ENCODE measurements at regions not wholly inside any gene's neighbourhood (a gene's known extent, or its start where the extent isn't known, plus 50 kb on each side); places are given as distances from the start of the nearest gene placed in this dataset.

- TF ChIP-seq, protein P1, sequence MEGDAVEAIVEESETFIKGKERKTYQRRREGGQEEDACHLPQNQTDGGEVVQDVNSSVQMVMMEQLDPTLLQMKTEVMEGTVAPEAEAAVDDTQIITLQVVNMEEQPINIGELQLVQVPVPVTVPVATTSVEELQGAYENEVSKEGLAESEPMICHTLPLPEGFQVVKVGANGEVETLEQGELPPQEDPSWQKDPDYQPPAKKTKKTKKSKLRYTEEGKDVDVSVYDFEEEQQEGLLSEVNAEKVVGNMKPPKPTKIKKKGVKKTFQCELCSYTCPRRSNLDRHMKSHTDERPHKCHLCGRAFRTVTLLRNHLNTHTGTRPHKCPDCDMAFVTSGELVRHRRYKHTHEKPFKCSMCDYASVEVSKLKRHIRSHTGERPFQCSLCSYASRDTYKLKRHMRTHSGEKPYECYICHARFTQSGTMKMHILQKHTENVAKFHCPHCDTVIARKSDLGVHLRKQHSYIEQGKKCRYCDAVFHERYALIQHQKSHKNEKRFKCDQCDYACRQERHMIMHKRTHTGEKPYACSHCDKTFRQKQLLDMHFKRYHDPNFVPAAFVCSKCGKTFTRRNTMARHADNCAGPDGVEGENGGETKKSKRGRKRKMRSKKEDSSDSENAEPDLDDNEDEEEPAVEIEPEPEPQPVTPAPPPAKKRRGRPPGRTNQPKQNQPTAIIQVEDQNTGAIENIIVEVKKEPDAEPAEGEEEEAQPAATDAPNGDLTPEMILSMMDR (IDR thresholded peaks at IDR 0.05; ENCODE audit: low read depth, low read length): no peak
- Histone ChIP-seq H3K27ac (ENCODE audit: low read depth, low read length) (no peak overlapping the region), H3K27me3 (ENCODE audit: control insufficient read depth, insufficient read depth, low read length) (peaks cover 7% of the 10 kb centered on the region), H3K9me3 (ENCODE audit: control insufficient read depth, insufficient read depth, low read length) (no peaks in the 10 kb centered on the region), H3K4me3 (ENCODE audit: low read depth, low read length) (no peak overlapping the region)
- DNase-seq (ENCODE audit: low read depth, low spot score): no peak
- POLR2A ChIA-PET: no interaction called here
- CTCF ChIA-PET: no interaction called here
Observed at GRCh38 chr4:169851750-169852149, 94.0 kb upstream of the HPF1 start.

GRCh38 chr4:169849456-169849855 is 91.7 kb upstream of the HPF1 start:
- H3K9me3 ChIP-seq (ENCODE audit: control insufficient read depth, insufficient read depth, low read length): no peaks in the 10 kb centered on the region
- H3K27ac ChIP-seq (ENCODE audit: low read depth, low read length): no peak overlapping the region
- H3K4me3 ChIP-seq (ENCODE audit: low read depth, low read length): no peak overlapping the region
- peaks cover 7% of the 10 kb centered on the region for H3K27me3 ChIP-seq (ENCODE audit: control insufficient read depth, insufficient read depth, low read length)
- ChIA-PET CTCF (interaction anchor here (1.9 kb wide), 1 partner anchor 39 kb away, joined by 6 read pairs; no protein-coding TSS in a partner anchor), POLR2A (no interaction called here)
- no peak for DNase-seq (ENCODE audit: low read depth, low spot score)
- TF ChIP-seq, protein P1 (IDR thresholded peaks at IDR 0.05; ENCODE audit: low read depth, low read length): no peak

DNA sequence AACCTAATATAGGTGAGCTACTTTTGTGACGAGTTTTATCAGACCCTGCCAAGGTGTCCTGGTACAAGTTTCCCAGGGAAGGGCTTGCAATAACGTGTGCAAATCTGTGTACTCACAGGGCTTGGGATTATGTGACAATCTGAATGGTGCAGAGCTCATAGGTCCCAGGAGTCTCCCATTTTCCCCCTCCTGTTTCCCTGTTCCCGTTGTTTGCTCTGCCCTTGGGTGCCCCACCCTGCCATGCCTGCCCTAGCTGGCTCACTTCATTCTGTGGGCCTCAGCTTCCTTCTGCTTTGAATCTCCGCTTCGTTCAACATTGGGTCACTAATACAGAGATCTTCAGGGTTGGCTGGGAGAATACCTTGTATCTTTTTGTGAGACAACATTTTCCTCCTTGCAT is 90.3 kb upstream of the HPF1 start:
- H3K27ac ChIP-seq (ENCODE audit: low read depth, low read length): no peak overlapping the region

GRCh38 chr4:169847171-169847570 is 89.4 kb upstream of the HPF1 start:
- CTCF ChIA-PET: no interaction called here
- no peak for DNase-seq (ENCODE audit: low read depth, low spot score)
- Histone ChIP-seq H3K27me3 (ENCODE audit: control insufficient read depth, insufficient read depth, low read length) (peaks cover 7% of the 10 kb centered on the region), H3K27ac (ENCODE audit: low read depth, low read length) (no peak overlapping the region), H3K4me3 (ENCODE audit: low read depth, low read length) (no peak overlapping the region), H3K9me3 (ENCODE audit: control insufficient read depth, insufficient read depth, low read length) (no peaks in the 10 kb centered on the region)
- POLR2A ChIA-PET: no interaction called here
- TF ChIP-seq, protein P1 (IDR thresholded peaks at IDR 0.05; ENCODE audit: low read depth, low read length): no peak

More for the DNA sequence above, 90.3 kb upstream of the HPF1 start:
- TF ChIP-seq, protein P1 (IDR thresholded peaks at IDR 0.05; ENCODE audit: low read depth, low read length): no peak
- H3K4me3 ChIP-seq (ENCODE audit: low read depth, low read length): no peak overlapping the region
- DNase-seq (ENCODE audit: low read depth, low spot score): no peak
- ChIA-PET POLR2A (no interaction called here), CTCF (interaction anchor here (1.9 kb wide), 1 partner anchor 38 kb away, joined by 6 read pairs; no protein-coding TSS in a partner anchor)
- H3K9me3 ChIP-seq (ENCODE audit: control insufficient read depth, insufficient read depth, low read length): no peaks in the 10 kb centered on the region
- peaks cover 7% of the 10 kb centered on the region for H3K27me3 ChIP-seq (ENCODE audit: control insufficient read depth, insufficient read depth, low read length)

- H3K9me3 ChIP-seq (ENCODE audit: control insufficient read depth, insufficient read depth, low read length): no peaks in the 10 kb centered on the region
- ChIA-PET CTCF (no interaction called here), POLR2A (no interaction called here)
- no peak overlapping the region for H3K27ac ChIP-seq (ENCODE audit: low read depth, low read length)
- DNase-seq (ENCODE audit: low read depth, low spot score): no peak
- H3K4me3 ChIP-seq (ENCODE audit: low read depth, low read length): no peak overlapping the region
- TF ChIP-seq, protein P1 (IDR thresholded peaks at IDR 0.05; ENCODE audit: low read depth, low read length): no peak
- peaks cover 7% of the 10 kb centered on the region for H3K27me3 ChIP-seq (ENCODE audit: control insufficient read depth, insufficient read depth, low read length)
Observed at GRCh38 chr4:169846396-169846795, 88.7 kb upstream of the HPF1 start.
